HG03520 (cell line): ENCODE measurements at regions not wholly inside any gene's neighbourhood (a gene's known extent, or its start where the extent isn't known, plus 50 kb on each side); places are given as distances from the start of the nearest gene placed in this dataset.

Experiments used
- ATAC-seq: cut with Tn5 transposase; IDR thresholded peaks from one replicate; pipeline ENCODE4 v1.9.1; 2021; ENCODE audit warnings: mild to moderate bottlenecking, moderate library complexity; ENCODE audit not compliant: unreplicated experiment

DNA sequence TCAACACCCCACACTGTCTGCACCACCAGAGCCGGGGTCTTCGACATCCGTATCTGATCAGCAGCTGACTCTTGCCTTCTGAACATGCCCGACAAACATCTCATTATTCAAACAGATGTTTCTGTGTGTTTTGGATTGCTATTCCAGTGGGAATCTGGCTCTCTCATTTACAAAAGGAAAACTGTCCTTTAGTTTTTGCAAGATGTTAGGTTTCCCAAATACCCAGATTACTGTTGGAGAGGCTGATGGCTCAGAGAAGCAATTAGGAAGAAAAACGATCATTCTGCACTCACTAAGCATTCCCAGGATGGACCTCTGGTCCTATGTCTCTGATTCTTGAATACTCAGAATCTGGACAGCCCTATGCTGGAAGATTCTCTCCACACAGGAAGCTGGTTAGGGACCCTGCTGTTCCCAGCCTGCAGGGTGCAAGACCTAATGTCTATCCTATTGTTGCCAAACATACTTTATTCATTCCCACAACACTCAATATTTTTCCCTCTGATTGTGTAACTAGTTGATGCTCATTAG lies 532.9 kb downstream of the CDH26 start:
- ATAC-seq: no peak

DNA sequence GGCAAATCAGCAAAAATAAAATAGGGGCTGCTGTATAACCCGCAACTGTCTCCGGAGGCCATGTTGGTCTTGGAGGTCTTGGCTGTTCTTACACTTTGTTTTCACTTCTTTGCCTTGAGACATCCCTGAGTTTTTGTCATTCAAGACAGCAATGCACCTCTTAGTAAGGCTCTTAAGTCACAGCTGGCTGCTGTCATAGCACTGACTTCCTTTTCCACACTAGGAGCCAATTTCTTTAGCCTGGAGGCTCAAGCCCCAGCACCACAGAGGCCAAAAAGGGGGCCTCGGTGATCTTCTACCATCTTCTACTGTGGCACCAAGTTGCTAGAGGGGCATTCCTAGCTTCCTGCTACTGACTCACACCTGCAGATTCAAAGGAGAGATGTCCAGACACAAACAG lies 536.3 kb downstream of the CDH26 start:
- no peak for ATAC-seq

DNA sequence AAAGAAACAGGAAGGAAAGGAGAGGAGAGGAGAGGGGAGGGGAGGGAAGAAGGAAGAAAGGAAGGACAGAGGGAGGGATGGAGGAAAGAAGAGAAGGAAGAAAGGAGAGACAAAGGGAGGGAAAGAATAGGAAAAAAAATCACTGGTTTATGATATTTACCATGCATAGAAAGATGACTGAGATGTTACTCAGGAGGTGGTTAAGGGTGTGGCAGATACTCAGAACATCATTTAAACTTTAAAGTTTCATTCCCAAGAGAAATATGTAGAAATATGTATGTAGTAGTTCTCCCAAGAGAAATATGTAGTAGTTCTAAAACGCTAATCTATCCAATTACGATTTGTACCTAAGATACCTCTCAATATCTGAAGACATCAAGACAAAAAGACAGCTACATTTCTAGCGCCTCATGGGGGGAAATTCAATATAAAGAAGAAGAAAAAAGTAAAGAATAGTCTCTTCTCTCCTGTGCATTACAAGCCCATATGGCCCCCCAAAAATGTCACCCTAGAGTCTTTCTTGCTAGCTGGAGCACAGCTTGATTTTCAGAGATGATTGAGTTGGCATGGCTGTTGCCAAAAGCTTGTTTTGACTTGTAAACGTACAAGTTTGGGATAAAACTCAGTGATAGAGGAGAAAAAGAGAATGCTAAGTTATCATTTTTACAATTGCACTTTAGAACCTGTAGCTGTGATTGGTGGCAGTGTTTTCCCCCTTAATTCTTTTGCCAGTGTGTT lies 539.2 kb downstream of the CDH26 start:
- ATAC-seq: no peak

DNA sequence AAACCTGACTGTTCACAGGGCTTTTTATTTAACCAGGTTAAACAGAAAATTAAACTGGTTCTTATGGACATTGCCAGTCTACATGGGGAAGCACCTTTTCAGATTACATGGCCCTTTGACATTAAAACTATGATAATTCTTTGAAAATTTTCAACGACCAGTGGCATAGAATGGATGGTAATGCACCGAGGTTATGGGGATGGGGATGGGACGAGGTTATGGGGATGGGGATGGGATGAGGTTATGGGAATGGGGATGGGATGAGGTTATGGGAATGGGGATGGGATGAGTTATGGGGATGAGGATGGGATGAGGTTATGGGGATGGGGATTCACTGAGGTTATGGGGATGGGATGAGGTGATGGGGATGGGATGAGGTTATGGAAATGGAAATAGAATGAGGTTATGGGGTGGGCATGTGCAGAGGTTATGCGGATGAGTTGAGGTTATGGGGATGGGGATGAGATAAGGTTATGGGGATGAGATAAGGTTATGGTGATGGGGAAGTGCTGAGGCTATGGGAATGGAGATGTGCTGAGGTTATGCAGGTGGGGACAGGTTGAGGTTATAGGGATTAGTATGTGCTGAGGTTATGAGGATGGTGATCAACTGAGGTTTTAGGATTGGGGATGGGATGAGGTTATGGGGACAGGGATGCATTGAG lies 541.9 kb downstream of the CDH26 start:
- no peak for ATAC-seq

DNA sequence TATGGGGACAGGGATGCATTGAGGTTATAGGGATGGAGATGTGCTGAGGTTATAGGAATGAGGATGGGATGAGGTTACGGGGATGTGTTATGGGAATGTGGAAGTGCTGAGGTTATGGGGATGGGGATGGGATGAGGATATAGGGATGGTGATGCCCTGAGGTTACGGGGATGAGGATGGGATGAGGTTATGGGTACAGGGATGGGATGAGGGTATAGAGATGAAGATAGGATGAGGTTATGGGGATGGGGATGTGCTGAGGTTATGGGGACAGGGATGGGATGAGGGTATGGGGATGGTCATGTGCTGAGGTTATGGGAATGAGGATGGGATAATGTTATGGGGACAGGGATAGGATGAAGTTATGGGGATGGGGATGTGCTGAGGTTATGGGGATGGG lies 542.8 kb downstream of the CDH26 start:
- ATAC-seq: no peak

DNA sequence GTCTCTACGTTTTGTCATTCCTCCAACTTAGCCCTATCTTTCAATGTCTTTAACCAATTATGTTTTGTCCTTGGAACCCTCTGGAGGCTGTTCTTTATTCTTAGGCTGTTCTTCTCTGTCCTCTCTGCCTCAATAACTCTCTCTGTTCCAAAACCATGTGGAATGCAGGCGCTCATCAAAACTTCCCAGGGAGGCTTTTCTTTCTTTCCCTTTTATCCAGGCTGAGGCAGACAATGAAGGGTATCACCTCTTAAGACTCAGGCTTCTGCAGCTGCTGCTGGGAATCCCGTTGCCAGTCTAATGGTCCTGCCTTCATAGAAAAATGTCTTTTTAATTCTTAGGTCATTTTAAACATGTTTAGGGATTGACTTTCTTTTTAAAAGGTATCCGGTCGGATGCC lies 544.7 kb downstream of the CDH26 start:
- ATAC-seq: no peak

DNA sequence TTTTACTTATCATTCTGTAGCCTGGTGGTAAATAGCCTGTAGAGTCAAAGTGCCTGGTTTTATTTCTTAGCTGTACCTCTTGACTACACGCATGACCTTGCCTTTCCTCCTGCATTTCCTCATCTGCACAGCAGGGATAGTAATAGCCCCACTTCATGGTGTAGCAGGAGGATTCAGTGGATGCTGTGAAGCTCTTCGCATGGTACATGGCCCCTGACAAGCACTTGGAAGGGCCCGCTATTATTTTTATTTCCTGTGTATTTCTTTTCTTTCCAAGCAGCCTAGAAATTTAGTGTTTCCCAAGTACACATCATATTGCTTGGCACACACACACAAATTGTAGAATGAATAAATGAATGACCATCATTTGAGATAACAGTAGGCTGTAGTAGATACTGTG lies 547.2 kb downstream of the CDH26 start:
- no peak for ATAC-seq

DNA sequence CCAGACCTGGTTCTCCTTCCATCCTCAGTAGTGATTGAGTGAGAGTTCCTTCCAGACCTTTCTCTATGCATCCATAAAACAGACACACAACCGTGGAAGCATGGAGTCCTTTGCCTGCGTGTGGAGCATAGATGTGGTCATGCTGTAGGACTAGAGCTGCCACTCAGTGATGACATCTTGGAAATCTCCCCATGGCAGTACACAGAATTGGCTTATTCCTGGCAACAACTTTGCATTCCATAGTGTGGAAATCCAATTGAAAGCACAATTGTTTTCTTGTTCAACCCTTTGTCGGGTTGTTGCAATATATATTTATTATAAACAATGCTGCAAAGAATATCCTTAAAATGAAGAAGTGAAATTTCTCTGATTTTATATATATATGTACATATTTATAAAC lies 547.8 kb downstream of the CDH26 start:
- ATAC-seq: no peak

DNA sequence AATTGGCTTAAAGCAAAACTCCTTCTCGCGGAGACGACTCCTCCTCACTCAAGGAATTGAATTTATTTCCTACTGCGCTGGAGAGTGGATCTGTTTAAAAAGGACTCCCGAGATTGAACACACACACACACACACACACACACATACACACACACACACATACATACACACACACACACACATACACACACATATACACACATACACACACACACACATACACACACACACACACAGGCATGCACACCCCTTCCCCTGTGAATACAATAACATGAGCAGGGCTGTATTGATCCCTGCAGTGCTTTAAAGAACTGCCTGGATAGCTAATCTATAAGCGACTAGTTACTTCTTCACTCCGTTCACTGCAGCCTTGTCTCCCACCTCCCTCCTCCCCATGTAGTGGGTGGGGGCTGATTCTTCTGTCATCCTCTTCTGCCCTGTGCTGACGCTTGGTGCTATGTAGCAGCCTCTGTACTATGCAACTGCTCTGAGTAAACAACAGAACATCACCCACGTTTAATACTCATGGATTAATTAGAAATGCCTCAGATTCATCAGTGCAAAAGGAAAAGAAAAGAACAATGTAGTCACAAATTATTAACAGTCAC lies 549.0 kb downstream of the CDH26 start:
- no peak for ATAC-seq

DNA sequence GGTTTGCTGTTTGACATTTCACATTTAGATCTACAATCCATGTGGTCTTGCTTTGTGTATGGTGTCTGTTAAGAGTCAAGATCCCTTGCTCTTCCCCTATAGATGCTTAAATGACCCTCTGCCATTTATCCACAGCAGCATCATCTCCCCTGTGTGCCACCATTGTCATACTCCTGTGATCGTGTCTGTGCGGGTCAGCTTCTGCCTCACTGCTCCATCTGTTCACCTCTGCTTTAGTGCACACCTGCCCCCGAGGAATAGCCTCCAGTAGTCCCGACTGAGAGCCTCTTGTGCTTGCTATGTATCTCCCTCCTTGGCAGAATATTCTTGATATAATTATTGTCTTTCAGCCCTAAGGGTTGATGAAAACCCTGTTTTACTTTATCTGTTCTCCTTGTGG lies 551.2 kb downstream of the CDH26 start:
- no peak for ATAC-seq

DNA sequence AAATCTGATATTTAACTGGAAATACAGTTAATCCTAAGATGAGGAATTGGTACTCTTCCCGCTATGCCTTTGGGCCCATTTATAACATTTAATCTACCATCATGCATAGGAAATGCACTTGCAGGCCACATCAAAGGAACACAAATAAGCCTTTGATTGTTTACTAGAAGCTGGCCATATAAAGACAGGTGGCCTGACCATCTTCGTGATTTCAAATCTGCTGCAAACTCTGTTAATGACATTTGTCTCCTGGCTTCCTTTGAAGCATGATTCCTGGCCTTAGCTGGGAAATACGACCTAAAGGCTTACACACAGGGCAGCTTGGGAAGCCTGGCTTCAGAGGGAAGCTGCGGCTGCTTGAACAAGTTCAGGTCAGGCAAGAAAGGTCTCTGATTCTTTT lies 552.1 kb downstream of the CDH26 start:
- no peak for ATAC-seq

DNA sequence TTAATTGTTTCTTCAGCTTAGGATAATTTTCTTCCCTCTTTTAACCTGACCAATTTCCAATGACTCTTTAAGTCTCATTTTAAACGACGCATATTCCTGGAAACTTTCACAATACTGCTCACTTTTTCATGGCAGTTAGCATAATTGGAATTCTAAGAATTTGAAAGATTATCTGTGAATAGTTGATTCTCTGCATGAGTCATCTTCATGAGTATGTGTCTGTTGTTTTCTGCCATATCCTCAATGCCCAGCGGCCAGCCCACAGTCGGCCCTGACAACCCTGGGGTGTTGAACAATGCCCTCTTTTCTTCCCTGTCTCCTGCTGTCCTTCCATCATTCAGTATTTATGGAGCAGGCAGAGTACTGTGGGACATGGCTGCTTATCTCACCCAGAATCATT lies 554.2 kb downstream of the CDH26 start:
- ATAC-seq: no peak

DNA sequence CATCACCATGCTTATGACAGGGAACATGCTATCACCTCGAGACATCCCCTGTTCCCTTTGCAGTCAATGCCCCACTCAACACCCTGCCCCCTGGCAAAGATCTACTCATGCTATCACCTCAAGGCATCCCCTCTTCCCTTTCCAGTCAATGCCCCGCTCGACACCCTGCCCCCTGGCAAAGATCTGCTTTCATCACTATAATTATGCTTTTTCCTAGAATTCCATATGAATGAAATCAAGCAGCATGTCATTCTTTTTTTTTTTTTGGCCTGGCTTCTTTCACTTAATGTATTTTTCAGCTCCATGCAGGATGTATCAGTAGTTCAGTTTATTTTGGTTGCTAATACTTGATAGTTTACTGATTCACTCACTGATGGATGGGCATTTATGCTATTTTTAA lies 554.9 kb downstream of the CDH26 start:
- no peak for ATAC-seq

DNA sequence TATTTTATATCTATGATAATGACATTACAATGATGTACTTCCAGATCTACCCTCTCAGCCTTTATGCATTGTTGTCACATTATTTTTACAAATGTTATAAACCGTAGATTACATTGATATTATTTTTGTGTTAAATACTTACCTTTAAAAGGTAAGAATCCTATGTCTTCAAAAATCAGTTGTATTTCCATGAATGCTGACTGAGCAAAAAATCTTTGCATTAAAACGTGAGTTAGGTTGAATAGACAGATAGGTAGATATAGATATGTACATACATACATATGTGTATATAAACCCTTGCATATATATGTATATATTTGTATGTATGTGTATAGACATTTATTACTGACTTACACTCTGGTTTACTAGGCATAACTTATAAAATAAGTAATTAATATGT lies 558.2 kb downstream of the CDH26 start:
- ATAC-seq: no peak

DNA sequence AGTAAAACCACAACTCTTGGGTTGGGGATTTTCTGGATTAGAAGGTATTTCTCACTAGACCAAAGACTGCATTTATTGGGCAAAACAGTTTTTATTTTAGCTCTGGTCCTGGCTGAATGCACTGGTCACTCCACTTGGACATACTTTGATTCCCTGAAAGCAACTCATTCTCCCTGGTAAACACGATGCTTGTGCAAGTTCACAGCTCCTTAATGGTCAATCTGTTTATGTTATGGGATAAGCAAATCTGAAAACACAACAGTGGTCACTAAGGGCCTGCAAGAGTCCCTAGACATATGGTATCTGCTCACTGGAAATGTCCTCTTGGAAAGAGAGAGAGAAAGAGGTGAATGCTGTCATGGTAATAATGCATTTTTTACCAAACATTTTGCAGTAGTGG lies 559.8 kb downstream of the CDH26 start:
- no peak for ATAC-seq

DNA sequence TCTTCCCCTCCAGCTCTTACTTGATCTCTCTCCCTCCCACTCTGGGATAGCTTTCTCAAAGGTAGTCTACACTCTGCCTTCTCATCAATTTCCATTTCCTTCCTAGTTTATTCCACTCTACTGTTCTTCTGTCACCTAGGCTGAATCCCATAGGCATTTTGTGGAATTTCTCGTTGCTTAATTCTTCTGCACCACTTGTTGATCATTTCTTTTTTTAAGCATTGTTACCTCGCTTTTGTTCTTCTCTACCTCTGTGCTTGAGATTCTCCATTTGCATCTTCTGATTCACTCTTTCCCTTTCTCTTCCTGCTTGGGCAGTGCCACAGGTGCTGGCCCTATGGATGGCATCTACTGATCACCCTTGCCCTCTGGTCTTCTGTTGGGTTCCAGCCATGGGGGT lies 567.2 kb downstream of the CDH26 start:
- no peak for ATAC-seq

DNA sequence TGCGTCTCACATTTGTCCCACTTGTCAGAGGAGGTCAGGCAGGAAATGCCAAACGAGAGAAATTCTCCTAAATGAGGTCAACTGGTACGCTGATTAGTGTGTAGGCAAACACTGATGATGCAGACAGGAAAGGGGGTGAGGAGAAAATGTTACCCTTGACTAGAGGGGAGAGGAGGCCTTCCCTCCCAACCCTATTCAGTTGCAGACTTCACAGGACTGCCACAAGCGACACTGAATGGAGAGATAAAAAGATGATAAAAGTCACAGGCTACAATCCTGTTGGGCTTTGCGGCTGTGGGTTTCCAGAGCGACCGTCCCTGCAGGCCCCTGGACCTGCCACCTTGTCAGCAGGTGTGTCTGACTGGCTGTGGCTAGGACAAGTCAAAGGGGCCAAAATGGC lies 569.4 kb downstream of the CDH26 start:
- ATAC-seq: no peak

DNA sequence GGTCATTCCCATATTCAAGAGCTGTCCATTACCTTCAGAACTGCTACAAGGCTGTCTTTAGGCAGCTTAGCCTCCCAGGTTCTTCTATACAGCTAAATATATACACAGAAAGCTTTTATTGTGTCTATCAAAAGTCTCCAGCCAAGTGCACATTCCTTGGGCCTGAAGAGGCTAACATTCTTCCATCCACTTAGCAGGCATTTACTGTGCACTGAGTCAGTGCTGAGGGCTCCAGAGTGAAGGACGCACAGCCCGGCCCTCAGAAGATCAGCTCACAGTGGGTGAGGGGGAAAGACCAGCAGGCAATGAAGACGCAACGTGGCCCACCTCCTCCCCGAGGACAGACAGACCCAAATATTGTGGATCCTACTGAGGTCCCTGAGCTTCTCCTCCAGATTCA lies 569.9 kb downstream of the CDH26 start:
- no peak for ATAC-seq

DNA sequence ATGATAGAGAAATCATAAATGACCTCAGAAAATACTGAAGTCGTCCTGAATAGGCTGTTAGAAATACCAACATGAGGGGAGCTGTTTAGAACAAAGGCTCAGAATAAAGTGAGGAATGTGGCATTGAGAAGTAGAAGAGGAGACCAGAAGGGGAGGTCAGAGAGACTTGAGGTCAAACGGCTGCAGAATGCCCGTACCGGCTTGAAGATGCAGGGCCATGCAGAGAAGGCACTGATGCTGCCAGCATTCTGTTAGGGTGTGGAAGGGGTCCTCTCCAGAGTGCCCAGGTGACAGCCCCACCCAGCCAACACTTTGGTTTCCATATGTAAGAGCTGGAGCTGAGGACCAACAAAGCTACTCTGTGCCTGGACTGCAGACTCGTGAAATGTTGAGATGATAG lies 570.9 kb downstream of the CDH26 start:
- no peak for ATAC-seq

DNA sequence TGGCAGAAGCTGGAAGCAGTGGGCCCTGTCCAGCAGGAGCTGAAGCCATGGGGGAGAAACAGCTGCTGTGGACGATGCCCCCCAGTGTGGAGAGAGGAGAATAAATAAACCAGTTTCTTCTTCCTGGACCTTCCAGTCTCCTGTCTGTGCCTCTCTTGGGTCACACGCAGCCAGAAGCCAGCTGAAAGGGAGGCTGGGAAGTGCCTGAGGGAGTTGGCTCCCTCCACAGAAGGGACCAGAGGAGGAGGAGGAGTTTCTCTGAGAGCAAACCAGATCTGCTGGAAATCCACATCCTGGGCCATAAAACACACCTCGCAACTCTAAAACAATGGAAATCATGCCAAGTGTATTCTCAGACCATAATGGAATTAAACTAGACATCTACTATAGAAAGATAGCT lies 577.0 kb downstream of the CDH26 start:
- no peak for ATAC-seq

DNA sequence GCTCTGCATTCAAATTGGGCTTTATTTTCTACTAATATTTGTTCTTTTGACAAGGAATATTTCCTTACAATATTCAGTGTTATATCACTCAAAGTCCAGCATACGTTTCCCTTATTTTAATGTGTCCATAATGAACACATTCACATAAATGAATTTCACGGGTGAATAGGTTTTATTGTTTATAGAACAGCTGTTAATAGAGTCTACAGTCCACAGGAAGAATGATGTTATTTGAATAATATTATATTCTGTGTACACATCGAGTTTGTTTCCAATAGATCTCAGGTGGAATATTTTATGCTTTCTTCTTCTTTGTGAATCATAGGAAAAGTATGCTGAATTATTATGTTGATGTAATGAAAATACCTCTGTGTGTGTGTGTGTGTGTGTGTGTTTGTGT lies 582.4 kb downstream of the CDH26 start:
- ATAC-seq: no peak

DNA sequence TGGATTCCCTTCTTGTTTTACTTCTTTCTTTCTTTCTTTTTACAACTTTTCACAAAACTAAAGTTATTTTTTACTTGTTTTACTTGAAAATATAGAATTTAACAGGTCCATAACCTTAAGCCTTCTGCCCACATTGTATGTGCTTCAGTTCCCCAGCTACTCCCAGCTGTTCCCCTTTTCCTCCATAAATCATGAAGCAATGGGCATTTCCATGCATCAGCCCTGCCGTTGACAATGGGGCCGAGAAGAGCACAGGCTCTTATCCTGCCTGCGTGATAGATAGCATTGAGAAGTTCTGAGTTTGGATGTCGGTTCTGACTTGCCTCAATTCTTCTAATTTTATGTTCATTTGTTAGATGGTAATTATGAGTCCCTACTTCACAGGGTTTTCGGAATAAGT lies 583.8 kb downstream of the CDH26 start:
- no peak for ATAC-seq
